Hepatocyte (in vitro differentiated cells): ENCODE measurements at regions not wholly inside any gene's neighbourhood (a gene's known extent, or its start where the extent isn't known, plus 50 kb on each side); places are given as distances from the start of the nearest gene placed in this dataset.

Source experiments
- DNase-seq: peaks from one replicate; pipeline ENCODE4 v3.0.0-alpha.2; 2016; ENCODE audit warnings: low spot score
- H2AFZ ChIP-seq: fragments of 200-600 bp; sonication (generic); 2 replicates; pipeline ENCODE4 v1.6.0; 2016; ENCODE audit warnings: antibody characterized with exemption, mild to moderate bottlenecking
- H3K27ac ChIP-seq: fragments of 200-600 bp; sonication (generic); 2 replicates; pipeline ENCODE4 v1.5.1; 2016; ENCODE audit warnings: mild to moderate bottlenecking
- H3K27me3 ChIP-seq: fragments of 200-600 bp; sonication (generic); 2 replicates; pipeline ENCODE4 v1.6.1; 2016
- H3K36me3 ChIP-seq: fragments of 200-600 bp; sonication (generic); replicated peaks from 2 replicates; pipeline ENCODE4 v1.5.1; 2016; ENCODE audit warnings: low read depth; ENCODE audit not compliant: insufficient read depth
- H3K4me1 ChIP-seq: fragments of 200-600 bp; sonication (generic); 2 replicates; pipeline ENCODE4 v1.5.1; 2016; ENCODE audit warnings: mild to moderate bottlenecking, moderate library complexity; ENCODE audit not compliant: insufficient read depth
- H3K4me2 ChIP-seq: fragments of 200-600 bp; sonication (generic); 2 replicates; pipeline ENCODE4 v1.6.0; 2016
- H3K4me3 ChIP-seq: fragments of 200-600 bp; sonication (generic); 2 replicates; pipeline ENCODE4 v1.5.1; 2016; ENCODE audit warnings: mild to moderate bottlenecking
- H3K79me2 ChIP-seq: fragments of 200-600 bp; sonication (generic); 2 replicates; pipeline ENCODE4 v1.6.0; 2017; ENCODE audit warnings: mild to moderate bottlenecking
- H3K9me2 ChIP-seq: fragments of 200-600 bp; sonication (generic); replicated peaks from 2 replicates; pipeline ENCODE4 v1.6.0; 2017; ENCODE audit warnings: mild to moderate bottlenecking; ENCODE audit not compliant: insufficient read depth
- H3K9me3 ChIP-seq: fragments of 200-600 bp; sonication (generic); 2 replicates; pipeline ENCODE4 v1.5.1; 2016; ENCODE audit warnings: low read depth, mild to moderate bottlenecking
- H4K20me1 ChIP-seq: fragments of 200-600 bp; sonication (generic); 2 replicates; pipeline ENCODE4 v1.6.0; 2016; ENCODE audit warnings: mild to moderate bottlenecking; ENCODE audit not compliant: insufficient read depth, poor library complexity, severe bottlenecking
- CTCF ChIP-seq: fragments of 200-600 bp; sonication (generic); IDR thresholded peaks from 2 replicates; pipeline ENCODE4 v1.5.1; 2016; ENCODE audit warnings: antibody characterized with exemption, mild to moderate bottlenecking; ENCODE audit not compliant: poor library complexity
- EZH2 ChIP-seq: fragments of 200-600 bp; sonication (generic); IDR thresholded peaks from 2 replicates; pipeline ENCODE4 v1.6.1; 2016; ENCODE audit warnings: antibody characterized with exemption, mild to moderate bottlenecking, borderline replicate concordance
- EZH2phosphoT487 ChIP-seq: fragments of 200-600 bp; sonication (generic); IDR thresholded peaks from one replicate; pipeline ENCODE4 v1.6.1; 2018; ENCODE audit warnings: antibody characterized with exemption, mild to moderate bottlenecking, low read depth, moderate library complexity; ENCODE audit not compliant: unreplicated experiment, severe bottlenecking
- WGBS: methylation state at CpG from one replicate; pipeline ENCODE4 v1.1.6; 2016; ENCODE audit warnings: low lambda C conversion rate; ENCODE audit errors: missing lambda C conversion rate; 5-methylcytosine and 5-hydroxymethylcytosine counted together

DNA sequence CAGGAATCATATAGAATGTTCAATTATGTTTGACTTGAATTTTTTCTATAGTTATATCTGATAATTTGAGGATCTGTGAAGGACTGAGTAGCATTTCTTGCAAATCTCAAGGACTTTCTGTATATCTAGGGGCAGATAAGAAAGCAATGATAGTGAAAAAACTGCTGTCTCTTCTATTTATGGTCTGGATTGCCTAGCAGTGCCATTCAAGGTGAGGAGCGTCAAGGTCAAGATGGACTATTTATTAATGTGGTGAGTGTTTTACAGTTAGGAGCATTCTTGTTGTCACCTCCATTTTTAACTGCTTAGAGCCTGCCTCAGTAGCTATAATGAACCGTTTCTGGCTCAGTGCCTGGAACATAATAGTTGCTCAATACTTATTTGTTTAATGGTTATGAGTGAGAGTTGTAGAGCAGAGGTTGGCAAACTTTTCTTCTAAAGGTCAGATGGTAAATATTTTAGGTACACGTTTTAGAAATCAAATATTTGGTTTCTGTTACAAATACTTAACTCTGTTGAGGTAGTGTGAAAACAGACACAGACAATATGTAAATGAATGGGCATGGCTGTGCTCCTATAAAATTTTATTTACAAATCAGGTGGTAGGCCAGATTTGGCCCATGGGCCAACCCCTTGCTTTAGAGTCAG, 523.2 kb upstream of the IGFBP7 start:
- Histone ChIP-seq H3K4me1 (no peaks in the 10 kb centered on the region), H4K20me1 (no peaks in the 10 kb centered on the region), H3K9me2 (no peaks in the 10 kb centered on the region), H3K27ac (no peak overlapping the region), H3K4me3 (no peak overlapping the region), H3K27me3 (no peaks in the 10 kb centered on the region), H3K4me2 (no peak overlapping the region), H3K9me3 (no peaks in the 10 kb centered on the region), H3K79me2 (no peaks in the 10 kb centered on the region), H2AFZ (no peak overlapping the region), H3K36me3 (no peaks in the 10 kb centered on the region)
- TF ChIP-seq EZH2phosphoT487: no peak
- TF ChIP-seq EZH2: no peak
- no peak for TF ChIP-seq CTCF
- WGBS: 56% methylated on average over 3 of the region's 3 CpGs
- peak; percentile 7 for DNase-seq

GRCh38 chr4:57632564-57632963, 522.4 kb upstream of the IGFBP7 start:
- 73% methylated on average over 2 of the region's 2 CpGs for whole genome bisulfite sequencing
- no peaks in the 10 kb centered on the region for H3K36me3 ChIP-seq
- H3K79me2 ChIP-seq: no peaks in the 10 kb centered on the region
- H4K20me1 ChIP-seq: no peaks in the 10 kb centered on the region
- H3K9me3 ChIP-seq: no peaks in the 10 kb centered on the region
- H3K27me3 ChIP-seq: no peaks in the 10 kb centered on the region
- no peak overlapping the region for H3K4me3 ChIP-seq
- H3K4me1 ChIP-seq: no peaks in the 10 kb centered on the region
- DNase-seq: no peak
- no peaks in the 10 kb centered on the region for H3K9me2 ChIP-seq
- TF ChIP-seq EZH2phosphoT487 (no peak), CTCF (no peak), EZH2 (no peak)
- no peak overlapping the region for H3K27ac ChIP-seq
- H2AFZ ChIP-seq: no peak overlapping the region
- no peak overlapping the region for H3K4me2 ChIP-seq

GRCh38 chr4:57631147-57631546, 521.0 kb upstream of the IGFBP7 start:
- Histone ChIP-seq H3K36me3 (no peaks in the 10 kb centered on the region), H3K4me2 (no peak overlapping the region), H3K9me3 (no peaks in the 10 kb centered on the region), H3K9me2 (no peaks in the 10 kb centered on the region), H3K4me1 (no peaks in the 10 kb centered on the region), H3K79me2 (no peaks in the 10 kb centered on the region), H3K27me3 (no peaks in the 10 kb centered on the region), H3K4me3 (no peak overlapping the region), H2AFZ (no peak overlapping the region), H3K27ac (no peak overlapping the region), H4K20me1 (no peaks in the 10 kb centered on the region)
- TF ChIP-seq EZH2: no peak
- no peak for TF ChIP-seq EZH2phosphoT487
- TF ChIP-seq CTCF: no peak
- WGBS: 94% methylated on average over 4 of the region's 4 CpGs
- DNase-seq: no peak

DNA sequence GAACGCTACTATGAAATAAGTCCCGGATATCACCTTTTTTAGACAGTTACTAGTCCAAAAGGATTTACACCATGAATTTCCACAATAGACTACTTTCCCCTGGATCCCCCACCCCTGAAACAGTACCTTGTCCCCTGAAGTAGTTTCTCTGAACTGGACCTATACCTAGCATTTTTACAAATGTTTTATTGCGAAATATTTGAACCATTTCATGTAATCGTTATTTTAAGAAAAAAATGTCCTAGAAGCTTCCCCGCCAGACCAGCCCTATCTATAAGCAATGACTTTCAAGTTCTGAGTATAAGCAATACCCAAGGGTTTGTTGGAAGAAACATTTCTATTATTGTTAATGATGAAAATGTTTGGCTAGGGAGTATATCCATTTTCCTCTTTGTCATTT, 517.8 kb upstream of the IGFBP7 start:
- no peaks in the 10 kb centered on the region for H3K4me1 ChIP-seq
- no peaks in the 10 kb centered on the region for H4K20me1 ChIP-seq
- no peaks in the 10 kb centered on the region for H3K36me3 ChIP-seq
- H3K27ac ChIP-seq: no peak overlapping the region
- no peaks in the 10 kb centered on the region for H3K79me2 ChIP-seq
- no peaks in the 10 kb centered on the region for H3K9me3 ChIP-seq
- no peak overlapping the region for H3K4me2 ChIP-seq
- no peak overlapping the region for H3K4me3 ChIP-seq
- 95% methylated on average over 5 of the region's 5 CpGs for WGBS
- H3K27me3 ChIP-seq: no peaks in the 10 kb centered on the region
- DNase-seq: no peak
- H3K9me2 ChIP-seq: no peaks in the 10 kb centered on the region
- TF ChIP-seq EZH2: no peak
- no peak for TF ChIP-seq EZH2phosphoT487
- TF ChIP-seq CTCF: no peak
- H2AFZ ChIP-seq: no peak overlapping the region
